ENCODE measurements at regions not wholly inside any gene's neighbourhood (a gene's known extent, or its start where the extent isn't known, plus 50 kb on each side); places are given as distances from the start of the nearest gene placed in this dataset.
A peak's percentile ranks its signal among the peaks of the same experiment; 100 is the strongest.

GRCh38 chrX:39848900-39849299 lies 248.9 kb downstream of the BCOR start:
- DNase-seq: no peak

GRCh38 chrX:39850209-39850608 lies 247.5 kb downstream of the BCOR start:
- no peak for DNase-seq

DNA sequence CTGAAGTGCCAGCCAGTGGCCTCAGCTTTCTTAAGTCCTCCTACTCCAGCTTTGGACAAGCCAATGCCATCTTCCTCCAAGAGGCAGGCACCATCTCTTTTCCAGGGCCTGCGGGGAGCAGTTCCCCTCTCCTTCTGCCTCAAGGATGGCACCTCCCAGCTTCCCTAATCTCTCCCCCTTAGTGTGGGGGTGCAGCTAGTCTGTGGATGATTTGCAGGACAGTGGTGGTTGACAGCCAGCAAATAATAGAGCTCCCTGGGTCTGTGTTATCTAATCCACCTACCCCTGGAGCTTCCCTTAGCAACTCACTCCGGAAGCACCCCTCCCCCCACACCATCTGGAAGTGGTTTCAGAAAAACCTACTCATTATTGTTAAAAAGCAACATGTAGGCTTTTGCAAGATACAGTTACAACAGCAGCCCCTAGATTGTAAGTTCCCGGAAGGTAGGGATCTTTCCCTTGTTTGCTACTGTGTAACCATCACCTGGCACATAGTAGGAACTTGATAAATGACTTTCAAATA lies 247.1 kb downstream of the BCOR start:
- DNase-seq: peak; percentile 42

DNA sequence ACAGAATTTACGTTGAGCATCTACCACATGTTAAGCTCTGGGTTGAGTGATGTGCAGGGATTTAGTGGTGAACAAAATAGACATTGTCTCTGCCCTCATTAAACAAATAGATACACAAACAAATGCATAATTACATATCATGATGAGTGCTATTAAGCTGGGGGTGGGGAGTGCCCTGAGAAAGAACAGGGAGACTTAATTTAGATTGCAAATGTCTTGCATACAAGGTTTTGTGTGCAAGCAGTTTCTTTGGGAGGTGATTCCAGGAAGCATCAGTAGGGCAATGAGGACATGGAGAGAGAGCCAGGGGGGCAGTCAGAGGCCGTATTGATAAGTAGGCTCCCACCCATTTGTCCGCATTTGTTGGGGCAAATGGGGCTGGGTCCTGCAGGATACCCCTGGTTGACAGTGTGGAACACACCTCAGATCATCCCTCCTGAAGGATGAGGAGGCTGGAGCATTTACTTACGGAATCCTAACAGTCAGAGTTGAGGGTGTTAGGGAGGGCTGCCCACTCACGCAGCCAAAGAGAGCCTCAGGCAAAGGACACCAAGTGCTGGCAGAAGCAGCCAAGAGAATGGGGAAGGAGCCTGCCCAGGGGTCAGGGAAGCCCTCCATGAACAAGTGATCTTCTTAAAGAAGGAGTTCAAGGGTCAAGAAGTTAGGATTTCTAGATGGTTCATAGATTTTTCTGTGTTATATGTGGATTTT lies 245.9 kb downstream of the BCOR start:
- DNase-seq: no peak

- DNase-seq: no peak
These were observed 245.3 kb downstream of the BCOR start for GRCh38 chrX:39852491-39852890.

- DNase-seq: no peak
These were observed 244.2 kb downstream of the BCOR start for GRCh38 chrX:39853417-39854030.

GRCh38 chrX:39854772-39855747 lies 242.7 kb downstream of the BCOR start:
- peak; percentile 72 for DNase-seq

DNA sequence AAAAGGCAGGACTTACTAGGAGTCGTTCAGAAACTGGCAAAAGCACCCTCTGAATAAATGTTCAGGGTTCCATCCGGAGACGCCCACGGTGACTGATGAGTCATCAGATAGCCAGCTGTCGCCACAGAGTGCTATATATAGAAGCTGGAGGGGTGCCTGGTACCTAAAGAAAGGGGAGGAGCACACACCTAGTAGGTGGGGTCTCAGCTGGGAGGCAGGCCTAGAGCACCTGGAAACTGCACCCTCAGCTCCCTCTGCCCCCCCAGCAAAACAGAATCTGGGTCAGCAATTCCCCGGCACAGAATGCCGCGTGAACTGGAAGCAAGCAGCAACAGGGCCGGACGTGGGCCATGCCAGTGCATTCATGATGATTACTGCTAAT lies 242.0 kb downstream of the BCOR start:
- peak; percentile 84 for DNase-seq

- DNase-seq: no peak
These were observed 241.2 kb downstream of the BCOR start for GRCh38 chrX:39856472-39857121.

- peak; percentile 54 for DNase-seq
These were observed 240.0 kb downstream of the BCOR start for GRCh38 chrX:39857780-39858179.

- DNase-seq: peak; percentile 81
These were observed 237.5 kb downstream of the BCOR start for GRCh38 chrX:39859991-39860861.

DNA sequence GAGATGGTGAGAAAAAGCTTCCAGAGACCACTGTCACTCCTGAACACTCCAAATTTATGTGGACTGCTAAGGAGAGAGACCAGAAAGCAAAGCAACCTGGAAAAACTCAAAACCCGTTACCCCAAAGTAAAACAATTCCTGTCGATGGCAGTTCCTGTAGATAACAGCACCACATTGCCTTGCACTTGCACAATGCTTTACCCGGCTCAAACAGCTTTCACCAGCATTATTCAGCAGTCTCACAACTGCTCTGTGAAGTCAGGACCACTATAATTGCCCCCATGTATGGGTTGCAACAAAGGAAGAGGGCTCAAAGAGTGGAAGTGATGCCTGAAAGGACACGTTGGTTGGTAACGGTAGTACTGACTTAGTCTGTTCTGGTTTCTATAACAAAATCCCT lies 234.8 kb downstream of the BCOR start:
- DNase-seq: no peak

DNA sequence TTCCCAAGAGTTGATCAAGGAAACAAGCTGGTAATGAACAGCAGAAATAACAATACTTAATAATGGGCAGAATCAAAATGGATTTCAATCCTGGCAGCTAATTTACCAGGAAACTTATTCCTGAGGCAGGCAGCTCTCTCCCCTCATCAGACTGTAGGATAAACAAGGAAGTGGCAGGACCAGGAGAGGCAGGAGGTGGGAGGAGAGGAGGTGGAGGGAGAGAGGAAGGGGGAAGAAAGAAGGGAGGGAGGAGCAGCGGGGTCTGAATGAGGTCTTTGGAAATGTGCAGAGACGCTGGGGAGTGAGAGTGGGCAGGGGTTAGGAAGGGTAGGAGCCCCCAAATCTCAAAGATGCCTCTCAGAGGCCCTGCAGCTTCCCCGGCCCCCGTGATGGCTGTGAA lies 231.5 kb downstream of the BCOR start:
- no peak for DNase-seq

GRCh38 chrX:39869846-39870601 lies 227.7 kb downstream of the BCOR start:
- DNase-seq: peak; percentile 78

DNA sequence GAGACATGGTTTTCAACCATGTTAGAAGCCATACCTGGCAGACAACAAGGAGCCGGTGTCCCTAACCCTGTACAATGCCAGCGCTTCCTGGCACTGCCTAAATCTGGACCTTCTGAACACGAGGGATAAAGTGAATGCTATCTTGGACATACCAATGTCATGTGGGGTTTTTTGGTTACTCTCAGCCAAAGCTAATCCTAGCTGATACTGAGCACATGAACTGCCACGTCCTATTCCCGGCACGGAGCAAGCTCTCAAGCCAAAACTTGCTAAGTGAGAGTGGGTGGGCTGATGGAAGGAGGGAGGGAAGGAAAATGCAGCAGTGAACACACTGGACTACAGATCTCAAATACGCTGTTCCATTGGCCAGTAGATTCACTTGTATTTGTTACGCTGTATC lies 226.1 kb downstream of the BCOR start:
- DNase-seq: no peak

DNA sequence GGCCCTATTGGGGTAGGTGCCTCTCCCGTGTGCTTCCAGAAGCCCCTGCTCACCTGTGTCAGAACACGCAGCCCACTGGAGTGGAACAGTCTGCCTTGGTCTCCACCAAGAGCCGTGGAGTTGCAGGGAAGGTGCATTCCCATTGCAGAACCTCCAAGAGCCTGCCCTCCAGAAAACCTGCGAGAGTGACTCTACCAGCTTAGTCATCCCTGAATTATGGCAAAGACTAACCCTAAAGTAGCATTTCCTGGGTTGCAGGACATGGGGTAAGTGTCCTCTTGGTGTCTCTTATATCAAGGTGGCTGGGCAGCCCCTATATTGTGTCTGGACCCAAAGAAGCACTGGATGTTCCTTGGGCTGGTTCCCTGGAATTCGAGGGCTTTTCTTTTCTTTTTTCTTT lies 224.6 kb downstream of the BCOR start:
- DNase-seq: no peak

DNA sequence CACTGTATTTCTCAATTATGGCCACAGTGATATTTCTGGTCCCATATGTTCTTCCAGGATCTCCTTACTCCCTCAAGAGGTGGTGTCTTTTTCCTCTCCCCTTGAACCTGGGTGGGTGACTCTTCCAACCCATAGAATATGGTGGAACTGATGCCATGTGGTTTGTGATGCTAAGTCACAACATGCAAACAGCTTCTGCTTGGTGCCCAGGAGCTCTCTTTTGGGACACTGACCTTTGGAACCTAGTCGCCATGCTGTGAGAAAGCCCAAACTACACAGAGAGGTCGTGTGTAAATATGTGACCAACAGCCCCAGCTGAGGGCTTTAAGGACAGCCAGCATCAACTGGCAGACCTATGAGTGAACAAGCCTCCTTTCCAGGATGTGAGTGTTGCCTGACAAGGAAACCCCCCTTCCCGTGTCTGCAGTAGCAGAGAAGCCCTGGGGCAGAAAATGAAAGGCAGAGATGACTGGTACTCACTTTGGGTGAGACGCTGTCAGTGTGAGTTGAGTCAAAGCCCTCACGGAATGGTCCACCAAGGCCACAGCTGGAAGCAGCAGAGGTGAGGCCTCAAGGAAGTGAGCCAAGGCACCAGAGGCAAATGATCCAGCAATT lies 223.4 kb downstream of the BCOR start:
- DNase-seq: peak; percentile 70

- no peak for DNase-seq
These were observed 221.7 kb downstream of the BCOR start for GRCh38 chrX:39875834-39876628.

- DNase-seq: no peak
These were observed 219.9 kb downstream of the BCOR start for GRCh38 chrX:39877905-39878304.

GRCh38 chrX:39883666-39884065 lies 214.1 kb downstream of the BCOR start:
- peak; percentile 39 for DNase-seq
